NB4 (cell line): ENCODE measurements at regions not wholly inside any gene's neighbourhood (a gene's known extent, or its start where the extent isn't known, plus 50 kb on each side); places are given as distances from the start of the nearest gene placed in this dataset.

Experiments
- POLR2A ChIP-seq: IDR thresholded peaks from 2 replicates; pipeline ENCODE4 v1.6.1; 2011; ENCODE audit warnings: mild to moderate bottlenecking; ENCODE audit not compliant: insufficient read length; ENCODE audit errors: extremely low read depth
- TF ChIP-seq, protein P1 (sequence below): IDR thresholded peaks from one replicate; pipeline ENCODE4 v1.5.1; 2012; ENCODE audit warnings: low read depth, low read length
- TF ChIP-seq, protein P2 (sequence below): IDR thresholded peaks from 2 replicates; pipeline ENCODE4 v1.6.1; 2011; ENCODE audit warnings: low read depth, low read length

GRCh38 chr20:40161391-40161790 lies 527.6 kb downstream of the MAFB start:
- TF ChIP-seq, protein P1, sequence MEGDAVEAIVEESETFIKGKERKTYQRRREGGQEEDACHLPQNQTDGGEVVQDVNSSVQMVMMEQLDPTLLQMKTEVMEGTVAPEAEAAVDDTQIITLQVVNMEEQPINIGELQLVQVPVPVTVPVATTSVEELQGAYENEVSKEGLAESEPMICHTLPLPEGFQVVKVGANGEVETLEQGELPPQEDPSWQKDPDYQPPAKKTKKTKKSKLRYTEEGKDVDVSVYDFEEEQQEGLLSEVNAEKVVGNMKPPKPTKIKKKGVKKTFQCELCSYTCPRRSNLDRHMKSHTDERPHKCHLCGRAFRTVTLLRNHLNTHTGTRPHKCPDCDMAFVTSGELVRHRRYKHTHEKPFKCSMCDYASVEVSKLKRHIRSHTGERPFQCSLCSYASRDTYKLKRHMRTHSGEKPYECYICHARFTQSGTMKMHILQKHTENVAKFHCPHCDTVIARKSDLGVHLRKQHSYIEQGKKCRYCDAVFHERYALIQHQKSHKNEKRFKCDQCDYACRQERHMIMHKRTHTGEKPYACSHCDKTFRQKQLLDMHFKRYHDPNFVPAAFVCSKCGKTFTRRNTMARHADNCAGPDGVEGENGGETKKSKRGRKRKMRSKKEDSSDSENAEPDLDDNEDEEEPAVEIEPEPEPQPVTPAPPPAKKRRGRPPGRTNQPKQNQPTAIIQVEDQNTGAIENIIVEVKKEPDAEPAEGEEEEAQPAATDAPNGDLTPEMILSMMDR = no peak
- TF ChIP-seq POLR2A = no peak
- TF ChIP-seq, protein P2, sequence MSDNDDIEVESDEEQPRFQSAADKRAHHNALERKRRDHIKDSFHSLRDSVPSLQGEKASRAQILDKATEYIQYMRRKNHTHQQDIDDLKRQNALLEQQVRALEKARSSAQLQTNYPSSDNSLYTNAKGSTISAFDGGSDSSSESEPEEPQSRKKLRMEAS = no peak
